ENCODE measurements at regions not wholly inside any gene's neighbourhood (a gene's known extent, or its start where the extent isn't known, plus 50 kb on each side); places are given as distances from the start of the nearest gene placed in this dataset.

DNA sequence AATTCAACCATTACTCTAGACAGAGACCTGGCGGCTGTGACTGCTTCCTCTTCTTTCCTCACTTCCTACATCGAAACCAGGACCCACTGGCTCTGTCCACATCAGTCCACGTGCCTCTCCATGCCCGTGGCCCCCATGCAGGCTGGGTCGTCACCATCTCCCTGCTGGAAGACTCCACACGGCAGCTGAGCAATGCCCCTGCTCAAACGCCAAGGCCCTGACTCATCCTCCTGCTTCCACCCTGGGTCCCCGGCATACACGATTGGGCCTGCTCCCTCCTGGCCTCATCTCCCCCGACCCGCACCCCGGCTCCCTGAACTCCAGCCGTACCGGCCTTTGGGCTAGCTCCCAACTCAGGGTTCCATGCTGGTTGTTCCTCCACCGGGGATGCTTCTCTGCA lies 67.2 kb upstream of the IER5L start:
- TF ChIP-seq EZH2 (IDR thresholded peaks at IDR 0.05; ENCODE audit: insufficient read depth, poor library complexity, severe bottlenecking) (no peak), EZH2phosphoT487 (IDR thresholded peaks at IDR 0.05; ENCODE audit: insufficient read depth, low read depth) (no peak)

Data from GM23248 (cell line).